NCI-H1436 (cell line): ENCODE measurements at regions not wholly inside any gene's neighbourhood (a gene's known extent, or its start where the extent isn't known, plus 50 kb on each side); places are given as distances from the start of the nearest gene placed in this dataset.
A peak's percentile ranks its signal among the peaks of the same experiment; 100 is the strongest.

Experiments
- DNase-seq: peaks from one replicate; lab custom pipeline; 2025; lab: John Stamatoyannopoulos, UW

DNA sequence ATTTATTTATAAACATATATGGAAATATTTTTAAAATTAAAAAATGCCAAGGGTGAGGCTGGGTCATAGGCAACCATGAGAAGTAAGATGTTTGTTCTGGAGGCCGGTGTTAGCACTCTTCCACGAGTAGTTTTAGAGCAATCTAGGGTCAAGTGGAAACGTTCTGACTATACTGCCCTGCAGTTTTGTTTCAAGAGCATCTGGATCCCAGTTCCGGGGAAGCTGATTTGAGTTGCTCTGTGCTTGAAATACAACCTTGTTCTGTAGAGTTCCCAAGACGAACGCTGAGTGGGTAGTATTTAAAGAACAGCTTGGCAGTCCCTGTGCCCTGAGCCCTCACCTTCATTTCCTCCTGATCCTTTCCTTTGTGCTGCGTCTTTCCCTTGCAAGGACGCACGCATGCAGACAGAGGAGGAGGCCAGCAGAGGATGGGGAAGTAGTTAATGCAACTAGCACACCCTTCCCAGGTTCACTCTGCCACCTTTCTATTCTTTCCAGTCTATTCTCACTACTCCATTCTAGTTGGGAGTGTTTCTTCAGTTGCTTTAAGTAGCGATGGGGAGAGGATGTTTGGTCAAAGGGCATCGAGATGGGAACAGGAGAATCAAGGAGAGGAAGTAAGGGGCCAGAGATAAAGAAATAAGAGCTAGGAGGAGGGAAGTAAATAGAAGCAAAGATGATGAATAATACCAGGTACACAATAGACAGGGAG is 68.3 kb upstream of the ZSWIM6 start:
- no peak for DNase-seq

- no peak for DNase-seq
Measured at GRCh38 chr5:61264273-61264661, 67.8 kb upstream of the ZSWIM6 start.

DNA sequence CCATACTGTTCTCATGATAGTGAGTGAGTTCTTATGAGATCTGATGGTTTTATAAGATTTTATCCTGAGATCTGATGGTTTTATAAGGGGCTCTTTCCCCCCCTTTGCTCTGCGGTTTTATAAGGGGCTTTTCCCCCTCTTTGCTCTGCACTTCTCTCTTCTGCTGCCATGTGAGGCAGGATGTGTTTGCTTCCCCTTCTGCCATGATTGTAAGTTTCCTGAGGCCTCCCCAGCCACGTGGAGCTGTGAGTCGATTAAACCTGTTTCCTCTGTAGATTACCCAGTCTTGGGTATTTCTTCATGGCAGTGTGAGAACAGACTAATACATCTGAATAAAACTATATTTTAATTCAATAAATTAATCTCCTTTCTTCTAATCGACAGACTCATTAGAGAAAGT is 64.9 kb upstream of the ZSWIM6 start:
- no peak for DNase-seq

GRCh38 chr5:61268871-61269270 is 63.2 kb upstream of the ZSWIM6 start:
- no peak for DNase-seq

GRCh38 chr5:61270510-61271165 is 61.4 kb upstream of the ZSWIM6 start:
- no peak for DNase-seq

DNA sequence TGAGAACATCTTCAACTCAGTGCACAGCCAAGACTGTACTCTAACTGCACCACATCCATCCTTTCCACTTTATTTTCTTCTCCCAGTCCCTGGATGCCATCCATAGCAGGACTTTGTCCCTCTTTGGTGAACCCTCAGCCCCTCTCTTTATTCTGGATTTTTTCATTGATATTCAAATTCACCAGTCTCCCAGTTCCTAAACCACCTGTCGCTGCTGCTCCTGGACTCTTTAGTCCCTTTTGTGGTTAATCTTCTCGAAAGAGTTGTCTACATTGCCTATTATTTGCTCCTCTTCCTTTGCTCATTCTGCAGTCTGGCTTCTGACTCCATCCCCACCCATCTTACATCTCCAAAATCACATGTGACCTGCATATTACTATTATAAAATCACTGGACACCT is 59.4 kb upstream of the ZSWIM6 start:
- no peak for DNase-seq

DNA sequence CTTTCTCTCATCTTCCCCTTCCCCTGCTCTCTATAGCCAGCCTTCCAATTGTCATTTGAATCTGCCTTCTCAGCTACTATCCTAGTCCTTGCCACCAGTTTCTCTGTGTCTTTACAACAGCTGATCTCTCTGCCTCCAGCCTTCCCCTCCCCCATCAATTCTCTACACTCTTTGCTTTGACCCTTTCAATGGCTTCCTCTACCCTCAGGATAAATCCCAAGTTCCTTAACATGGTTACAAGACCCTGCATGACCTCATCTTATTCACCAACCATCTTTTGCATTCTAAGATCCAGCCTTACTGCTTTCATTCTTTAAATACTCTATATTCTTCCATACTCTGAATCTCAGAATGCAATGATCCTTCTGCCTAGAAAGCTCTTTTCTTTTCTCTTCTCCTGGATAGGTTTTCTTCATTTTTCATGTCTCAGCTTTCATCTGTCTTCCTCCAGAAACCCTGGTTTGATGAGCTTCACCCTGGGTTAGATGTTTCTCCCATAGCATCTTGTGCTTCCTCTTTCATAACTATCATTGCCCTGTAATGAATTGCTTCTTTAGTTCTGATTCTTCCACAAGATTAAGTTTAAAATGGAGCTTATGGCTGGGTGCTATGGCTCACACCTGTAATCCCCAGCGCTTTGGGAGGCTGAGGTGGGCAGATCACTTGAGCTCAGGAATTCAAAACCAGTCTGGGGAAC is 58.6 kb upstream of the ZSWIM6 start:
- DNase-seq = no peak

GRCh38 chr5:61274511-61274911 is 57.5 kb upstream of the ZSWIM6 start:
- DNase-seq = no peak

GRCh38 chr5:61275841-61276240 is 56.2 kb upstream of the ZSWIM6 start:
- DNase-seq = no peak

GRCh38 chr5:61277190-61277589 is 54.9 kb upstream of the ZSWIM6 start:
- DNase-seq = no peak

DNA sequence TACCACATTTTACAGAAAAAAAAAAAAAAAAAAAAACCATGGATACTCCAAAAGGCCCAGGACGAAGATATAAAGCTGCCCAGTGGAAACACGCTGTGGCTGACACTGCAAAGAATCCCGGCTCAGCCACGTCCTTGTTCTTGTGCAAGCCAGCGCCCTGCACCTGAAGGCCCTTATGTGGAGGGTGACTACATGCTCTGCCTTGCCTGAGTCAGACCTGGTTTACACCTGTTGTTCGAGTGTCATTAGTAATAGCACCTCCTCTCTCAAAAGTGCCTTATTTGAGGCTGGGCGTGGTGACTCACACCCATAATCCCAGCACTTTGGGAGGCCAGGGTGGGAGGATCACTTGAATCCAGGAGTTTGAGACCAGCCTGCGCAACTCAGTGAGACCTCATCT is 54.3 kb upstream of the ZSWIM6 start:
- DNase-seq = no peak

DNA sequence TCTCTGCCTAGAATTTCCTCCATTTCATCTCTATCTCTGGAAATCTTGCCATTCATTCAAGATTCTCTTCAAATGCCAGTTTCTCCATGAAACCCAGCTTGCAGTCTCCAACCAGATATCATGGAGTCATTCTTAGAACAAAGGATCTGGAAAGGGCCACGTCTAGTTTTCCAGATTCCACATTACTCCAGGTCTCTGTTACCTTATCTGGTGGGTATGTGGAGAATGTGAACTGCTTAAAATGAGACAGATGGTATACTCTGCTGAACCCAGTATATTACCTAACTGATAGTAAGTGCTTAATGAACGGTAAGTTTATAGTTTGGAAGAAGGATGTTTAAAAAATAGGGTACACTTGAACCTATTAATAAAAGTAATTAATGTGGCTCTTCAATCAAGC is 52.3 kb upstream of the ZSWIM6 start:
- DNase-seq = no peak

DNA sequence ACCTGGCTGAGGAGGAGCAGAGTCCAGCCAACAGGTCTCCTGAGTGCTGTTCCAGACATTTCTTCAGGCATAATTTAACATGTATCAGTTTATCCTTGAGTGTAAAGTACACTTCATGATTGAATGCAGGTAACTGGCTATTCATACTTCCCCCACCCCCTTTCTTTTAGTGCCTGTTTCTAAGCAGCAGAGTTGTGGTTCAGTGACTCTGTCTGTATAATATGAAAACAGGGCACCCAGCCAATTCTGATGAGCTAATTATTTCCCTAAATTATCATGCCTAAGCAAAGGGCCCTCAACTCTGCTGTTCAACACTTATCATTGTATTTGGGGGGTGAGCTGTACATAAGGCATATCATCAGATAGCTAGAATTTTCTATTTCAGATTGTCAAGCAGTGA is 51.9 kb upstream of the ZSWIM6 start:
- peak; percentile 91 for DNase-seq

- peak; percentile 24 for DNase-seq
Measured at GRCh38 chr5:61280761-61281427, 51.2 kb upstream of the ZSWIM6 start.

GRCh38 chr5:61281686-61282085 is 50.4 kb upstream of the ZSWIM6 start:
- DNase-seq = no peak
